Suprapubic skin (tissue), 4 donors: ENCODE measurements at regions not wholly inside any gene's neighbourhood (a gene's known extent, or its start where the extent isn't known, plus 50 kb on each side); places are given as distances from the start of the nearest gene placed in this dataset.

Source experiments
- EP300 ChIP-seq: sonication (generic); formaldehyde crosslinking; IDR thresholded peaks from one replicate; pipeline ENCODE4 v1.6.1; 2017; ENCODE audit warnings: antibody characterized with exemption
- POLR2A ChIP-seq, 2 donors: fragments of 450-650 bp; IDR thresholded peaks; one replicate each; pipeline ENCODE4 v1.6.1; 2017; ENCODE audit warnings: antibody characterized with exemption in 2 of 2, mild to moderate bottlenecking in 2 of 2, moderate library complexity in 2 of 2
- POLR2AphosphoS5 ChIP-seq, 3 donors: sonication (generic); formaldehyde crosslinking; IDR thresholded peaks; one replicate each; pipeline ENCODE4 v1.6.1; 2017; ENCODE audit warnings: antibody characterized with exemption in 3 of 3
- TF ChIP-seq, protein P1 (sequence below), 2 donors: fragments of 200-600 bp in 1 of 2; fragments of 450-650 bp in 1 of 2; sonication (generic) in 1 of 2; IDR thresholded peaks; one replicate each; pipeline ENCODE4 v1.5.1; 2016 to 2019; ENCODE audit warnings: antibody characterized with exemption in 2 of 2, mild to moderate bottlenecking in 1 of 2, moderate library complexity in 1 of 2

DNA sequence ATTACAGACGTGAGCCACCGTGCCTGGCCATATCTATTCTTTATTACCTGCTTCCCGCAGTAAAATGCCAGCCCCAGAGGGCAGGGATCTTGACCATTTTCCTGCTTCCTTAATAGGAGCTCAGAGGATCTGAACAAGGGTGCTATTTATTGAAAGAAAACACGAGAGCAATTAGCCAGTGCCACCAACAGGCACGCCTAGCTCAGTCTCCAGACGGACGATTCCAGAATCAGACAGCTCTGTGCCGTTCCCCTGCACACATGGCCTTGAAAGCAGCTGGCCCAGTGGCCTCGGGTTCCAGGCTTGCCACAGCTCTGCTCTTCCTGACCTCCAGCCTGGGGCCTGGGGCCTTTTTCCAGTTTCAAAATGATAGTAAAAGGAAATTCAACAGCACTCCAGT is 135.2 kb upstream of the RFLNA start:
- TF ChIP-seq, protein P1, sequence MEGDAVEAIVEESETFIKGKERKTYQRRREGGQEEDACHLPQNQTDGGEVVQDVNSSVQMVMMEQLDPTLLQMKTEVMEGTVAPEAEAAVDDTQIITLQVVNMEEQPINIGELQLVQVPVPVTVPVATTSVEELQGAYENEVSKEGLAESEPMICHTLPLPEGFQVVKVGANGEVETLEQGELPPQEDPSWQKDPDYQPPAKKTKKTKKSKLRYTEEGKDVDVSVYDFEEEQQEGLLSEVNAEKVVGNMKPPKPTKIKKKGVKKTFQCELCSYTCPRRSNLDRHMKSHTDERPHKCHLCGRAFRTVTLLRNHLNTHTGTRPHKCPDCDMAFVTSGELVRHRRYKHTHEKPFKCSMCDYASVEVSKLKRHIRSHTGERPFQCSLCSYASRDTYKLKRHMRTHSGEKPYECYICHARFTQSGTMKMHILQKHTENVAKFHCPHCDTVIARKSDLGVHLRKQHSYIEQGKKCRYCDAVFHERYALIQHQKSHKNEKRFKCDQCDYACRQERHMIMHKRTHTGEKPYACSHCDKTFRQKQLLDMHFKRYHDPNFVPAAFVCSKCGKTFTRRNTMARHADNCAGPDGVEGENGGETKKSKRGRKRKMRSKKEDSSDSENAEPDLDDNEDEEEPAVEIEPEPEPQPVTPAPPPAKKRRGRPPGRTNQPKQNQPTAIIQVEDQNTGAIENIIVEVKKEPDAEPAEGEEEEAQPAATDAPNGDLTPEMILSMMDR (IDR thresholded peaks at IDR 0.05), result no peak
- TF ChIP-seq POLR2A (IDR thresholded peaks at IDR 0.05), result no peak
- no peak for TF ChIP-seq POLR2AphosphoS5 (IDR thresholded peaks at IDR 0.05)
- no peak for TF ChIP-seq EP300
